ENCODE measurements at regions not wholly inside any gene's neighbourhood (a gene's known extent, or its start where the extent isn't known, plus 50 kb on each side); places are given as distances from the start of the nearest gene placed in this dataset.

DNA sequence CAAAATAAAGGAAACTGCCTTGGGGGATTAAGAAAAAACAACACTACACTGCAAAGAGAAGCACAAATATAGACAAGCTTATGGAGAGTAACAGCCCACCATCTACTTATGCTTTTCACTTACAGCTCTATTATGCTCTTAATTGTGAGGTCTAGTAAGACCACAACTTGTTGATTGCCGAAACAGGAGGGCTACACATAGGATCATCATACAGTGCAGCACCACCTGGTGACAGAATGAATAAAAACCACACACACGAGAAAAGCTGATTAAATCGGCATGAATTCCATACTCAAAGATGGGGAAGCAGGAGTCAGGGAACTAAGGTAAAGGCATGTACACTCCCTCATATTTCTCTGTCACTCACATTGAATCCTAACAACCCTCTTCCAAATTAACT is 259.2 kb downstream of the IKZF2 start:
- TF ChIP-seq CTCF (IDR thresholded peaks at IDR 0.05): peak; percentile 57
- no peak for TF ChIP-seq POLR2AphosphoS5 (IDR thresholded peaks at IDR 0.05; ENCODE audit: low read depth, low read length)
- TF ChIP-seq MAX (IDR thresholded peaks at IDR 0.05; ENCODE audit: low read depth): no peak
- TF ChIP-seq MEF2A (IDR thresholded peaks at IDR 0.05; ENCODE audit: borderline replicate concordance, low read depth): no peak
- no peak for TF ChIP-seq USF2 (IDR thresholded peaks at IDR 0.05; ENCODE audit: borderline replicate concordance, low read depth, low read length)
- TF ChIP-seq CHD2 (IDR thresholded peaks at IDR 0.05; ENCODE audit: low read length, partially characterized antibody): no peak
- TF ChIP-seq RFX5 (IDR thresholded peaks at IDR 0.05; ENCODE audit: low read length): no peak
- TF ChIP-seq YY1 (IDR thresholded peaks at IDR 0.05; ENCODE audit: low read depth): no peak
- TF ChIP-seq, protein P1, sequence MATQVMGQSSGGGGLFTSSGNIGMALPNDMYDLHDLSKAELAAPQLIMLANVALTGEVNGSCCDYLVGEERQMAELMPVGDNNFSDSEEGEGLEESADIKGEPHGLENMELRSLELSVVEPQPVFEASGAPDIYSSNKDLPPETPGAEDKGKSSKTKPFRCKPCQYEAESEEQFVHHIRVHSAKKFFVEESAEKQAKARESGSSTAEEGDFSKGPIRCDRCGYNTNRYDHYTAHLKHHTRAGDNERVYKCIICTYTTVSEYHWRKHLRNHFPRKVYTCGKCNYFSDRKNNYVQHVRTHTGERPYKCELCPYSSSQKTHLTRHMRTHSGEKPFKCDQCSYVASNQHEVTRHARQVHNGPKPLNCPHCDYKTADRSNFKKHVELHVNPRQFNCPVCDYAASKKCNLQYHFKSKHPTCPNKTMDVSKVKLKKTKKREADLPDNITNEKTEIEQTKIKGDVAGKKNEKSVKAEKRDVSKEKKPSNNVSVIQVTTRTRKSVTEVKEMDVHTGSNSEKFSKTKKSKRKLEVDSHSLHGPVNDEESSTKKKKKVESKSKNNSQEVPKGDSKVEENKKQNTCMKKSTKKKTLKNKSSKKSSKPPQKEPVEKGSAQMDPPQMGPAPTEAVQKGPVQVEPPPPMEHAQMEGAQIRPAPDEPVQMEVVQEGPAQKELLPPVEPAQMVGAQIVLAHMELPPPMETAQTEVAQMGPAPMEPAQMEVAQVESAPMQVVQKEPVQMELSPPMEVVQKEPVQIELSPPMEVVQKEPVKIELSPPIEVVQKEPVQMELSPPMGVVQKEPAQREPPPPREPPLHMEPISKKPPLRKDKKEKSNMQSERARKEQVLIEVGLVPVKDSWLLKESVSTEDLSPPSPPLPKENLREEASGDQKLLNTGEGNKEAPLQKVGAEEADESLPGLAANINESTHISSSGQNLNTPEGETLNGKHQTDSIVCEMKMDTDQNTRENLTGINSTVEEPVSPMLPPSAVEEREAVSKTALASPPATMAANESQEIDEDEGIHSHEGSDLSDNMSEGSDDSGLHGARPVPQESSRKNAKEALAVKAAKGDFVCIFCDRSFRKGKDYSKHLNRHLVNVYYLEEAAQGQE (IDR thresholded peaks at IDR 0.05; ENCODE audit: low read depth, low read length): no peak
- TF ChIP-seq, protein P2, sequence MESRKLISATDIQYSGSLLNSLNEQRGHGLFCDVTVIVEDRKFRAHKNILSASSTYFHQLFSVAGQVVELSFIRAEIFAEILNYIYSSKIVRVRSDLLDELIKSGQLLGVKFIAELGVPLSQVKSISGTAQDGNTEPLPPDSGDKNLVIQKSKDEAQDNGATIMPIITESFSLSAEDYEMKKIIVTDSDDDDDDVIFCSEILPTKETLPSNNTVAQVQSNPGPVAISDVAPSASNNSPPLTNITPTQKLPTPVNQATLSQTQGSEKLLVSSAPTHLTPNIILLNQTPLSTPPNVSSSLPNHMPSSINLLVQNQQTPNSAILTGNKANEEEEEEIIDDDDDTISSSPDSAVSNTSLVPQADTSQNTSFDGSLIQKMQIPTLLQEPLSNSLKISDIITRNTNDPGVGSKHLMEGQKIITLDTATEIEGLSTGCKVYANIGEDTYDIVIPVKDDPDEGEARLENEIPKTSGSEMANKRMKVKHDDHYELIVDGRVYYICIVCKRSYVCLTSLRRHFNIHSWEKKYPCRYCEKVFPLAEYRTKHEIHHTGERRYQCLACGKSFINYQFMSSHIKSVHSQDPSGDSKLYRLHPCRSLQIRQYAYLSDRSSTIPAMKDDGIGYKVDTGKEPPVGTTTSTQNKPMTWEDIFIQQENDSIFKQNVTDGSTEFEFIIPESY (IDR thresholded peaks at IDR 0.05; ENCODE audit: borderline replicate concordance, low read depth): no peak
- no peak for TF ChIP-seq EP300 (IDR thresholded peaks at IDR 0.05; ENCODE audit: borderline replicate concordance in 1 of 2, low read depth in 1 of 2, low read length in 1 of 2)
- TF ChIP-seq SMC3 (IDR thresholded peaks at IDR 0.05; ENCODE audit: low read depth, low read length): peak; percentile 65
